ENCODE measurements at regions not wholly inside any gene's neighbourhood (a gene's known extent, or its start where the extent isn't known, plus 50 kb on each side); places are given as distances from the start of the nearest gene placed in this dataset.

DNA sequence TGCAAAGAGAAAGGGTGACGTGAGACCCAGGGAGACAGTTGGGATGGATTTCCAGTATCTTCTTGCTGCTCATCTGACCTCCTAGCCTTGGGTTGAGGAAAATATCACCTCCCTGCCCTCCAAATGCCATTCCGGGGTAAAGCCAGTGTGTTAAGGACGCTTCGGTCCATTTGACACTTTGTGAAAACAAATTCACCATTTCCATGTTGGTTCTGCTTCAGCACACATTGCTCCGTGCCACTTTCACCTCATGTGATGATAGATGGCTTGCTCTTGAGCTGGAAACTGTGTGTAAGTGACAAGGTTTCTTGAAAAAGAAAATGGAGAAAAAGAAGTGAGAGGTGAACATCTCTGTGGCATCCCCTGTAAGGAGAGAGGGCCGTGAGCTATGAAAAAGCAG is 256.1 kb upstream of the PGRMC2 start:
- TF ChIP-seq, protein P1, sequence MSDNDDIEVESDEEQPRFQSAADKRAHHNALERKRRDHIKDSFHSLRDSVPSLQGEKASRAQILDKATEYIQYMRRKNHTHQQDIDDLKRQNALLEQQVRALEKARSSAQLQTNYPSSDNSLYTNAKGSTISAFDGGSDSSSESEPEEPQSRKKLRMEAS (CRISPR knock-in tag; IDR thresholded peaks at IDR 0.05): no peak
- no peak for TF ChIP-seq ZNF184 (CRISPR knock-in tag; IDR thresholded peaks at IDR 0.05)
- TF ChIP-seq KDM1A (IDR thresholded peaks at IDR 0.05): no peak
- no peak for TF ChIP-seq ZNF41 (CRISPR knock-in tag; conservative IDR thresholded peaks at IDR 0.05)
- TF ChIP-seq POLR2AphosphoS2 (IDR thresholded peaks at IDR 0.05; ENCODE audit: low read length): no peak
- no peak for TF ChIP-seq TEAD4 (IDR thresholded peaks at IDR 0.05; ENCODE audit: low read length)
- TF ChIP-seq TEAD4 (CRISPR knock-in tag; IDR thresholded peaks at IDR 0.05; ENCODE audit: borderline replicate concordance): no peak
- no peak for TF ChIP-seq TCFL5 (CRISPR knock-in tag; conservative IDR thresholded peaks at IDR 0.05)
